ENCODE measurements at regions not wholly inside any gene's neighbourhood (a gene's known extent, or its start where the extent isn't known, plus 50 kb on each side); places are given as distances from the start of the nearest gene placed in this dataset.

DNA sequence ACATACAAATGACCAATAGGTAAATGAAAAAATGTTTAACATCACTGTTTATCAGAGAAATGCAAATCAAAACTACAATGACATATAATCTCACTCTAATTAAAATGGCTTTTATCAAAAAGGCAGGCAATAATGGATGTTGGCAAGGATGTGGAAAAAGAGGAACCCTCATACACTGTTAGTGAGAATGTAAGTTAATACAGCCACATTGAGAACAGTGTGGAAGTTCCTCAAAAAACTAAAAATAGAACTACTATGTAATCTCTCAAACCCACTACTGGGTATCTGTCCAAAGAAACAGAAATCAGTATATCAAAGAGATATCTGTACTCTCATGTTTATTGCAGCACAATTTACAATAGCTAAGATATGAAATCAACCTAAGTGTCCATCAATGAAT lies 165.9 kb upstream of the HHIP start:
- no peak overlapping the region for H3K56ac ChIP-seq (ENCODE audit: low read length)
- no peak overlapping the region for H4K5ac ChIP-seq (ENCODE audit: low read length)
- H3K4me2 ChIP-seq (ENCODE audit: low read length) = no peak overlapping the region
- H2BK120ac ChIP-seq (ENCODE audit: low read depth, low read length) = no peak overlapping the region
- no peak overlapping the region for H2AK5ac ChIP-seq (ENCODE audit: low read length)
- no peak overlapping the region for H3K27ac ChIP-seq (ENCODE audit: low read depth, low read length)
- no peak for DNase-seq
- H2BK5ac ChIP-seq (ENCODE audit: low read length) = no peak overlapping the region
- H3K9ac ChIP-seq (ENCODE audit: low read length) = no peak overlapping the region
- H3K18ac ChIP-seq (ENCODE audit: low read length) = no peak overlapping the region
- H3K79me1 ChIP-seq (ENCODE audit: low read length) = no peaks in the 10 kb centered on the region
- no peaks in the 10 kb centered on the region for H3K36me3 ChIP-seq (ENCODE audit: control insufficient read depth, insufficient read depth, low read length)
- H3K27me3 ChIP-seq (ENCODE audit: insufficient read depth, low read length, poor library complexity) = no peaks in the 10 kb centered on the region
- no peak overlapping the region for H2BK15ac ChIP-seq (replicated peaks; ENCODE audit: low read depth)
- no peak overlapping the region for H3K23ac ChIP-seq (ENCODE audit: low read length)
- H3K4ac ChIP-seq (ENCODE audit: low read depth, low read length) = no peak overlapping the region
- H3K79me2 ChIP-seq (ENCODE audit: control insufficient read depth, insufficient read depth, low read length) = no peaks in the 10 kb centered on the region
- H3K4me3 ChIP-seq (ENCODE audit: low read length) = no peak overlapping the region
- no peak overlapping the region for H4K8ac ChIP-seq (ENCODE audit: low read depth, low read length)
- H3K4me1 ChIP-seq (ENCODE audit: control insufficient read depth, low read depth, low read length) = no peaks in the 10 kb centered on the region

- Histone ChIP-seq H3K27me3 (ENCODE audit: insufficient read depth, low read length, poor library complexity) (no peaks in the 10 kb centered on the region), H2BK5ac (ENCODE audit: low read length) (no peak overlapping the region), H4K8ac (ENCODE audit: low read depth, low read length) (no peak overlapping the region), H3K4me2 (ENCODE audit: low read length) (no peak overlapping the region), H3K18ac (ENCODE audit: low read length) (no peak overlapping the region), H2BK15ac (replicated peaks; ENCODE audit: low read depth) (no peak overlapping the region), H2AK5ac (ENCODE audit: low read length) (no peak overlapping the region), H3K9ac (ENCODE audit: low read length) (no peak overlapping the region), H3K4me1 (ENCODE audit: control insufficient read depth, low read depth, low read length) (no peaks in the 10 kb centered on the region), H2BK120ac (ENCODE audit: low read depth, low read length) (no peak overlapping the region), H3K56ac (ENCODE audit: low read length) (no peak overlapping the region), H3K36me3 (ENCODE audit: control insufficient read depth, insufficient read depth, low read length) (no peaks in the 10 kb centered on the region), H3K4ac (ENCODE audit: low read depth, low read length) (no peak overlapping the region), H3K23ac (ENCODE audit: low read length) (no peak overlapping the region), H3K79me2 (ENCODE audit: control insufficient read depth, insufficient read depth, low read length) (no peaks in the 10 kb centered on the region), H3K4me3 (ENCODE audit: low read length) (no peak overlapping the region), H4K5ac (ENCODE audit: low read length) (no peak overlapping the region), H3K27ac (ENCODE audit: low read depth, low read length) (no peak overlapping the region), H3K79me1 (ENCODE audit: low read length) (no peaks in the 10 kb centered on the region)
- no peak for DNase-seq
- WGBS (ENCODE audit: extremely low coverage, insufficient coverage, low lambda C conversion rate) = no CpG with 5 or more reads among the region's 1 CpG
Measured at GRCh38 chr4:144489831-144490230, 156.1 kb upstream of the HHIP start.

DNA sequence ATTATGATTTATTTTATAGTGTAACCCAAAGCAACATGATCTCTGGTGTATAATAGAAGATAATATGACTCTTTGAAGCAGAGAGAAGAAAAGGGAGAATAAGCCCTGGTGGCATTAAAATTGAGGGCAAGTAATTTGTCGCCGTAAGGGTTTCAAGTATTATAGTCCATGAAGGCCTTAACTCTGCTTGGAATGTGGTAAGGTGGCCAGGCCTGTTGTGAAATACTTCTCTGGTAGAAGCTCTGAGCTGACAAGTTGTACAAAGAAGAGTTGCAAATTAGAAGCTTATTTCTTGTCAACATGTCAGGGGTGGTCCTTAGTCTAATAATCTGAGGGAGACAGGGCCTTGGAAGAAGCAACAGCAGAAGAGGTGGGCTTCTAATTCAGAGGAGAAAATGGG lies 151.7 kb upstream of the HHIP start:
- Histone ChIP-seq H2BK120ac (ENCODE audit: low read depth, low read length) (no peak overlapping the region), H3K4me2 (ENCODE audit: low read length) (no peak overlapping the region), H3K4ac (ENCODE audit: low read depth, low read length) (no peak overlapping the region), H2BK15ac (replicated peaks; ENCODE audit: low read depth) (no peak overlapping the region), H3K27me3 (ENCODE audit: insufficient read depth, low read length, poor library complexity) (no peaks in the 10 kb centered on the region), H3K27ac (ENCODE audit: low read depth, low read length) (no peak overlapping the region), H2AK5ac (ENCODE audit: low read length) (no peak overlapping the region), H3K79me2 (ENCODE audit: control insufficient read depth, insufficient read depth, low read length) (no peaks in the 10 kb centered on the region), H2BK5ac (ENCODE audit: low read length) (no peak overlapping the region), H3K79me1 (ENCODE audit: low read length) (no peaks in the 10 kb centered on the region), H3K23ac (ENCODE audit: low read length) (no peak overlapping the region), H3K18ac (ENCODE audit: low read length) (no peak overlapping the region), H3K9ac (ENCODE audit: low read length) (no peak overlapping the region), H4K8ac (ENCODE audit: low read depth, low read length) (no peak overlapping the region), H3K4me1 (ENCODE audit: control insufficient read depth, low read depth, low read length) (no peaks in the 10 kb centered on the region), H4K5ac (ENCODE audit: low read length) (no peak overlapping the region), H3K4me3 (ENCODE audit: low read length) (no peak overlapping the region), H3K56ac (ENCODE audit: low read length) (no peak overlapping the region), H3K36me3 (ENCODE audit: control insufficient read depth, insufficient read depth, low read length) (no peaks in the 10 kb centered on the region)
- WGBS (ENCODE audit: extremely low coverage, insufficient coverage, low lambda C conversion rate) = no CpG with 5 or more reads among the region's 2 CpGs
- no peak for DNase-seq

- no peak overlapping the region for H2BK5ac ChIP-seq (ENCODE audit: low read length)
- no peaks in the 10 kb centered on the region for H3K79me1 ChIP-seq (ENCODE audit: low read length)
- WGBS (ENCODE audit: extremely low coverage, insufficient coverage, low lambda C conversion rate) = no CpG with 5 or more reads among the region's 2 CpGs
- H3K4me3 ChIP-seq (ENCODE audit: low read length) = no peak overlapping the region
- H3K27me3 ChIP-seq (ENCODE audit: insufficient read depth, low read length, poor library complexity) = no peaks in the 10 kb centered on the region
- H2AK5ac ChIP-seq (ENCODE audit: low read length) = no peak overlapping the region
- H2BK15ac ChIP-seq (replicated peaks; ENCODE audit: low read depth) = no peak overlapping the region
- DNase-seq = no peak
- H3K18ac ChIP-seq (ENCODE audit: low read length) = no peak overlapping the region
- H3K79me2 ChIP-seq (ENCODE audit: control insufficient read depth, insufficient read depth, low read length) = no peaks in the 10 kb centered on the region
- no peak overlapping the region for H3K9ac ChIP-seq (ENCODE audit: low read length)
- H3K4ac ChIP-seq (ENCODE audit: low read depth, low read length) = no peak overlapping the region
- H3K27ac ChIP-seq (ENCODE audit: low read depth, low read length) = no peak overlapping the region
- H3K36me3 ChIP-seq (ENCODE audit: control insufficient read depth, insufficient read depth, low read length) = no peaks in the 10 kb centered on the region
- no peak overlapping the region for H2BK120ac ChIP-seq (ENCODE audit: low read depth, low read length)
- H3K23ac ChIP-seq (ENCODE audit: low read length) = no peak overlapping the region
- H3K4me2 ChIP-seq (ENCODE audit: low read length) = no peak overlapping the region
- no peak overlapping the region for H4K5ac ChIP-seq (ENCODE audit: low read length)
- H4K8ac ChIP-seq (ENCODE audit: low read depth, low read length) = no peak overlapping the region
- H3K4me1 ChIP-seq (ENCODE audit: control insufficient read depth, low read depth, low read length) = no peaks in the 10 kb centered on the region
- no peak overlapping the region for H3K56ac ChIP-seq (ENCODE audit: low read length)
Measured at GRCh38 chr4:144495944-144496343, 150.0 kb upstream of the HHIP start.

GRCh38 chr4:144499777-144500176 lies 146.2 kb upstream of the HHIP start:
- Histone ChIP-seq H3K4me1 (ENCODE audit: control insufficient read depth, low read depth, low read length) (no peaks in the 10 kb centered on the region), H3K27me3 (ENCODE audit: insufficient read depth, low read length, poor library complexity) (no peaks in the 10 kb centered on the region), H3K36me3 (ENCODE audit: control insufficient read depth, insufficient read depth, low read length) (no peaks in the 10 kb centered on the region), H3K4ac (ENCODE audit: low read depth, low read length) (no peak overlapping the region), H3K56ac (ENCODE audit: low read length) (no peak overlapping the region), H3K79me2 (ENCODE audit: control insufficient read depth, insufficient read depth, low read length) (no peaks in the 10 kb centered on the region), H3K79me1 (ENCODE audit: low read length) (no peaks in the 10 kb centered on the region), H3K18ac (ENCODE audit: low read length) (no peak overlapping the region), H4K5ac (ENCODE audit: low read length) (no peak overlapping the region), H2BK15ac (replicated peaks; ENCODE audit: low read depth) (no peak overlapping the region), H3K27ac (ENCODE audit: low read depth, low read length) (no peak overlapping the region), H4K8ac (ENCODE audit: low read depth, low read length) (no peak overlapping the region), H3K4me2 (ENCODE audit: low read length) (no peak overlapping the region), H3K23ac (ENCODE audit: low read length) (no peak overlapping the region), H2BK120ac (ENCODE audit: low read depth, low read length) (no peak overlapping the region), H3K9ac (ENCODE audit: low read length) (no peak overlapping the region), H2AK5ac (ENCODE audit: low read length) (no peak overlapping the region), H3K4me3 (ENCODE audit: low read length) (no peak overlapping the region), H2BK5ac (ENCODE audit: low read length) (no peak overlapping the region)
- DNase-seq = no peak

DNA sequence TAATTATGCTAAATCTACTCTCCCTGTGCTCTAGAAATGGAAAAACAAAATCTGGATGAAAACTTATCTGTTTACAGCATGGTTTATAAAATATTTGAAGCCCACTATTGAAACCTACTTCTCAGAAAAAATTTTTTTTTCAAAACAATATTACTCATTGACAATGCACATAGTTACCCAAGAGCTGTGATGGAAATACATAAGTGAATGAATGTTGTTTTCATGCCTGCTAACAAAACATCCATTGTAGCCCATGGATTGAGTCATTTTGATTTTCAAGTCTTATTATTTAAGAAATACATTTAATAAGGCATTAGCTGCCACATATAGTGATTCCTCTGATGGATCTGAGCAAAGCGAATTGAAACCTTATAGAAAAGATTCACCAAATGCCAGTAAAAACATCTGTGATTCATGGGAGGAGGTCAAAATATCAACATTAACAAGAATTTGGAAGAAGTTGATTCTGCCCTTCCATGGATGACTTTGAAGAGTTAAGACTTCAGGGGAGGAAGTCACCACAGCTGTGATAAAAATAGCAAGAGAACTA lies 144.7 kb upstream of the HHIP start:
- H2BK5ac ChIP-seq (ENCODE audit: low read length) = no peak overlapping the region
- no peaks in the 10 kb centered on the region for H3K4me1 ChIP-seq (ENCODE audit: control insufficient read depth, low read depth, low read length)
- no peak overlapping the region for H3K27ac ChIP-seq (ENCODE audit: low read depth, low read length)
- no peaks in the 10 kb centered on the region for H3K27me3 ChIP-seq (ENCODE audit: insufficient read depth, low read length, poor library complexity)
- H3K4me2 ChIP-seq (ENCODE audit: low read length) = no peak overlapping the region
- H3K18ac ChIP-seq (ENCODE audit: low read length) = no peak overlapping the region
- no peaks in the 10 kb centered on the region for H3K36me3 ChIP-seq (ENCODE audit: control insufficient read depth, insufficient read depth, low read length)
- H3K9ac ChIP-seq (ENCODE audit: low read length) = no peak overlapping the region
- no peaks in the 10 kb centered on the region for H3K79me1 ChIP-seq (ENCODE audit: low read length)
- no peak overlapping the region for H3K56ac ChIP-seq (ENCODE audit: low read length)
- no peaks in the 10 kb centered on the region for H3K79me2 ChIP-seq (ENCODE audit: control insufficient read depth, insufficient read depth, low read length)
- no peak overlapping the region for H2BK15ac ChIP-seq (replicated peaks; ENCODE audit: low read depth)
- no peak overlapping the region for H3K4ac ChIP-seq (ENCODE audit: low read depth, low read length)
- no peak for DNase-seq
- no peak overlapping the region for H3K4me3 ChIP-seq (ENCODE audit: low read length)
- no peak overlapping the region for H2AK5ac ChIP-seq (ENCODE audit: low read length)
- no CpG with 5 or more reads among the region's 1 CpG for WGBS (ENCODE audit: extremely low coverage, insufficient coverage, low lambda C conversion rate)
- H2BK120ac ChIP-seq (ENCODE audit: low read depth, low read length) = no peak overlapping the region
- no peak overlapping the region for H4K5ac ChIP-seq (ENCODE audit: low read length)
- H4K8ac ChIP-seq (ENCODE audit: low read depth, low read length) = no peak overlapping the region
- no peak overlapping the region for H3K23ac ChIP-seq (ENCODE audit: low read length)

Measured in mesendoderm (in vitro differentiated cells).